Stimulated activated naive B cell treated with anti-CD40 and anti-IgM and Interleukin-4, amounts not matched to agents 10 μg/mL and 1 μg/mL and 100 μg/mL, for 72 hours (primary cell): ENCODE measurements at regions not wholly inside any gene's neighbourhood (a gene's known extent, or its start where the extent isn't known, plus 50 kb on each side); places are given as distances from the start of the nearest gene placed in this dataset.

ENCODE experiments used
- ATAC-seq, 2 donors: fragments of 150-1000 bp; cut with Tn5 transposase; replicated peaks; 2 replicates each; pipeline ENCODE4 v1.10.0; 2021; ENCODE audit warnings: moderate library complexity in 1 of 2
- DNase-seq: peaks from one replicate; pipeline ENCODE4 v3.0.0; 2021
- H3K27ac Mint-ChIP-seq: one replicate; pipeline ENCODE4 v1.8.0; 2022; ENCODE audit warnings: mild to moderate bottlenecking, mixed read lengths
- H3K27me3 Mint-ChIP-seq, 2 donors: one replicate each; pipeline ENCODE4 v1.8.0; 2022; ENCODE audit warnings: mixed read lengths in 2 of 2
- H3K36me3 Mint-ChIP-seq, 2 donors: one replicate each; pipeline ENCODE4 v1.8.0; 2022; ENCODE audit warnings: mixed read lengths in 2 of 2, mild to moderate bottlenecking in 1 of 2
- H3K4me1 Mint-ChIP-seq, 2 donors: one replicate each; pipeline ENCODE4 v1.8.0; 2022; ENCODE audit warnings: mixed read lengths in 2 of 2, mild to moderate bottlenecking in 1 of 2
- H3K4me3 Mint-ChIP-seq, 2 donors: one replicate each; pipeline ENCODE4 v1.8.0; 2022; ENCODE audit warnings: mild to moderate bottlenecking in 2 of 2, mixed read lengths in 2 of 2, moderate library complexity in 1 of 2
- H3K9me3 Mint-ChIP-seq, 2 donors: one replicate each; pipeline ENCODE4 v1.8.0; 2022; ENCODE audit warnings: mixed read lengths in 2 of 2, mild to moderate bottlenecking in 1 of 2

DNA sequence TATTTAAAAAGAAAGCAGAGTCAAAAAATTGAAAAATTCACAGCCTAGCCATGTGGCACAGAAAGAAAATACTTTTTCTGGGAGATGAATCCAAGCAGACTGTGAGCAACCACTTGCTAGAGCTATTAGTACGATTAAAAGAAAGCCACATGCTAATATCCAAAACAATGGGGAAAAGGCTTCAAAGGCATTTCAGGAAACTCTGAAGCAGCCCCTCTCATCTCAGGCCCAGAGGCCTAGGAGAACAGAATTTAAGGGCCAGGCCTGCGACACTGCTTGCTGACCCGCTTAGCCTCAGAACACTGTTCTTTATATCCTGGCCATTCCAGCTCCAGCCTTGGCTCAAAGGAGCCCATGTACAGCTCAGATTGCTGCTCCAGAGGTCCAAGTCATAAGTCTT is 1257.0 kb upstream of the CDH18 start:
- Mint-ChIP-seq H3K4me1 (no peaks in the 10 kb centered on the region), H3K4me3 (no peak overlapping the region), H3K27me3 (no peaks in the 10 kb centered on the region), H3K27ac (no peak overlapping the region), H3K9me3 (peaks cover 0 to 2% of the 10 kb centered on the region in 2 donors), H3K36me3 (no peaks in the 10 kb centered on the region)
- DNase-seq: no peak
- no peak for ATAC-seq

DNA sequence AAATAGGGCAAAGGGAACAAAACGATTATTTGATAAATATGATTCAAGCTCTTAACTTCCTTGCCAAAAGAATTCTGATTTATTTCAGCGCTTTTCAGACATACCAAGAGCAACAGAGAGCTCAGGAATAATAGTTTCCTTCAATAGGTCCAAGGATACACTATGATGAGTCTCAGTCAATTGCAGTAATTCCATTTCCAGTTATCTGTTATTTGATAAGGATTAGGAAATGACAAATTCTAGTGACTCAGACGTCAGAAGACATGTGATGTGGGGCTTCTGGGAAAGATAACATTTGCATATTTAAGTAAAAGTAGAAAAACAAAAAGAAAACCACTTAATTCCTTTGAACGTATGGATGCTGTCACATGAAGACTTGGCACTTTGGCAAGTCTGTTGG is 1250.8 kb upstream of the CDH18 start:
- H3K27me3 Mint-ChIP-seq: no peaks in the 10 kb centered on the region
- DNase-seq: no peak
- no peak overlapping the region for H3K4me3 Mint-ChIP-seq
- no peak overlapping the region for H3K27ac Mint-ChIP-seq
- ATAC-seq: no peak
- H3K9me3 Mint-ChIP-seq: peaks cover 0 to 2% of the 10 kb centered on the region in 2 donors
- H3K36me3 Mint-ChIP-seq: no peaks in the 10 kb centered on the region
- H3K4me1 Mint-ChIP-seq: no peaks in the 10 kb centered on the region

GRCh38 chr5:21237461-21237860 is 1249.5 kb upstream of the CDH18 start:
- ATAC-seq: no peak
- no peaks in the 10 kb centered on the region for H3K4me1 Mint-ChIP-seq
- DNase-seq: no peak

GRCh38 chr5:21236971-21237427 is 1249.0 kb upstream of the CDH18 start:
- no peak for DNase-seq
- no peaks in the 10 kb centered on the region for H3K27me3 Mint-ChIP-seq
- peaks cover 0 to 2% of the 10 kb centered on the region in 2 donors for H3K9me3 Mint-ChIP-seq
- no peak overlapping the region for H3K27ac Mint-ChIP-seq
- H3K4me3 Mint-ChIP-seq: no peak overlapping the region
- no peaks in the 10 kb centered on the region for H3K36me3 Mint-ChIP-seq
- H3K4me1 Mint-ChIP-seq: no peaks in the 10 kb centered on the region
- ATAC-seq: no peak

More at GRCh38 chr5:21237461-21237860, 1249.5 kb upstream of the CDH18 start:
- Mint-ChIP-seq H3K27me3 (no peaks in the 10 kb centered on the region), H3K9me3 (peaks cover 0 to 3% of the 10 kb centered on the region in 2 donors), H3K27ac (no peak overlapping the region), H3K4me3 (no peak overlapping the region), H3K36me3 (no peaks in the 10 kb centered on the region)

GRCh38 chr5:21236104-21236503 is 1248.1 kb upstream of the CDH18 start:
- Mint-ChIP-seq H3K4me1 (no peaks in the 10 kb centered on the region), H3K27me3 (no peaks in the 10 kb centered on the region), H3K27ac (no peak overlapping the region), H3K9me3 (peaks cover 0 to 1% of the 10 kb centered on the region in 2 donors), H3K4me3 (no peak overlapping the region), H3K36me3 (no peaks in the 10 kb centered on the region)
- ATAC-seq (no peak), DNase-seq (no peak)

DNA sequence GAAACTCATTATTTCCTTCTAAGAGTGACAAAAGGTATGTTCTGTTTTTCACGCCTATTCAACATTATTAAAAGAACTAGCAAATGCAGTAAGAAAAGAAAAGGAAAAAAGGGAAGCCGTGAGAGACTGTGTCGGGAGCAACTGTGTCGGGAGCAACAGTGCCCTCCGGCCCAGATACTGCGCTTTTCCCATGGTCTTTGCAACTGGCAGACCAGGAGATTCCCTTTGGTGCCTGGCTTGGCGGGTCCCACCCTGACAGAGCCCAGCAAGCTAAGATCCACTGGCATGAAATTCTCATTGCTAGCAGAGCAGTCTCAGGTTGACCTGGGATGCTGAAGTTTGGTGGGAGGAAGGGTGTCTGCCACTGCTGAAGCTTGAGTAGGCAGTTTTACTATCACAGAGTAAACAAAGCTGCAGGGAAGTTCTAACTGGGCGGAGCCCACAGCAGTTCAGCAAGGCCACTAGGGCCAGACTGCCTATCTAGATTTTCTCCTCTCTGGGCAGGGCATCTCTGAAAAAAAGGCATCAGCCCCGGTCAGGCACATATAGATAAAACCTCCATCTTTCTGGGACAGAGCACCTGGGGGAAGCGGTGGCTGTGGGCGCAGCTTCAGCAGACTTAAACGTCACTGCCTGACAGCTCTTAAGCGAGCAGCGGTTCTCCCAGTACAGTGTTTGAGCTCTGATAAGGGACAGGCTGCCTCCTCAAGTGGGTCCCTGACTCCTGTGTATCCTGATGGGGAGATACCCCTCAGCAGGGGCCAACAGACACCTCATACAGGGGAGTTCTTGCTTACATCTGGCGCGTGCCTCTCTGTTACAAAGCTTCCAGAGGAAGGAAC is 1237.4 kb upstream of the CDH18 start:
- peaks cover 3 to 5% of the 10 kb centered on the region in 2 donors for H3K9me3 Mint-ChIP-seq
- no peaks in the 10 kb centered on the region for H3K4me1 Mint-ChIP-seq
- H3K27me3 Mint-ChIP-seq: no peaks in the 10 kb centered on the region
- ATAC-seq (no peak), DNase-seq (no peak)
- no peaks in the 10 kb centered on the region for H3K36me3 Mint-ChIP-seq
- no peak overlapping the region for H3K4me3 Mint-ChIP-seq
- no peak overlapping the region for H3K27ac Mint-ChIP-seq

DNA sequence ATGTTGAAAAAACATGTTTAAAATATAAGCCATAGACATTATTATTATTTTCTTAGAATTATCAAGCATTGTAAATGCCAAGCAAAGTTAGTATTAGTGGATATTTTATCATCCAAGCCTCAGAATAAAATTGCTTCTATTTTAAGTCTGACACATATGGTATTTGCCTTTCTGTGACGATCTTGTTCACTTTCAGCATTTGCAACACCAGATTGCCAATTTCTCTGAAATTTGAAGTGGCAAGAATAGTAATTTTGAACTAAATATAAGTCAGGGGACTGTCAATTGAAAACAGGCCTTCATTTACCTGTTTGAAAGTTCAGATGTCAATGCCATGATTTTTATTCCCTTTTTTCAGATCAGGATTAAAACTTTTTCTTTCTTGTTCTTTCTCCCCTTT is 1233.6 kb upstream of the CDH18 start:
- DNase-seq (no peak), ATAC-seq (no peak)
- H3K27ac Mint-ChIP-seq: no peak overlapping the region
- H3K4me3 Mint-ChIP-seq: no peak overlapping the region
- H3K4me1 Mint-ChIP-seq: no peaks in the 10 kb centered on the region
- no peaks in the 10 kb centered on the region for H3K36me3 Mint-ChIP-seq
- no peaks in the 10 kb centered on the region for H3K27me3 Mint-ChIP-seq
- peaks cover 3 to 5% of the 10 kb centered on the region in 2 donors for H3K9me3 Mint-ChIP-seq

GRCh38 chr5:21219966-21220365 is 1232.0 kb upstream of the CDH18 start:
- Mint-ChIP-seq H3K9me3 (peaks cover 3% of the 10 kb centered on the region in 2 donors), H3K27ac (no peak overlapping the region), H3K4me1 (no peaks in the 10 kb centered on the region), H3K36me3 (no peaks in the 10 kb centered on the region), H3K27me3 (no peaks in the 10 kb centered on the region), H3K4me3 (no peak overlapping the region)
- ATAC-seq (no peak), DNase-seq (no peak)

DNA sequence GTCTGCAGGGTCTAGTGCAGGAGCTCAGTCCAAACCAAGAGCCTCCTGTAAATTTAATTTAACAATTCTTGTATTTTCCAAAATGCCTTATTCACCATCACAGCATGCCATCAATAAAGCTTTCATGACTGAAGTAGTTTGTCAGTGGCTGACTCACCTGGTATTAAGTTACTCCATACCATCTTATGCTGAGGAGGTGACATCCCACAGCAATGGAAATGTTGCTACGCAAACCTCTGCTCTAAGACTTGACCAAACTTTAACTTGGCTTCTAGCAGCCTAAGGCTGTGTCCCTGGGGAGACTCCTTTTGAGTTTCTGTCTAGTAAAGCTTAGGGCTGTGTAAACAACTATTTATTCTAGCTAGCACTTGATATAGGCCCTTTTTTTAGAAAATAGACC is 1231.3 kb upstream of the CDH18 start:
- Mint-ChIP-seq H3K4me3 (no peak overlapping the region), H3K9me3 (peaks cover 3% of the 10 kb centered on the region in 2 donors), H3K27me3 (no peaks in the 10 kb centered on the region), H3K27ac (no peak overlapping the region), H3K36me3 (no peaks in the 10 kb centered on the region), H3K4me1 (no peaks in the 10 kb centered on the region)
- ATAC-seq (no peak), DNase-seq (no peak)

DNA sequence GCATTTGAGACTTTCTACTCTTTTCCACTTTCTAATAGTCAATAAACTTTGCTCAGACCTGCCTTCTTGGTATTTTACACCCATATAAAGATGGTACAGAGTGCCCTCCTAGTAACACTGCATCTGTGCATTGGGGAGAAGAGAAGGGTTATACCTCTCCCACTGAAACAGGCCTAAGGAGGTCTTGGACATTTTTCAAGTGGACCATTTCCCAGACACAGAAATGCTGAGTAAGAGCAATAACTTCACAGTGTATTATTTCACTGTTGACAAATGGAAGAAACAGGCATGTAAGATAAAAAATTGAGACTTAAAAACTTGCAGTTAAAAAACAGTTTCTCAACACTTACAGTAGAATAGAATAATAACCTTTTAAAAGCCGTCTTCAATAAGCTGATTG is 1224.0 kb upstream of the CDH18 start:
- H3K27me3 Mint-ChIP-seq: no peaks in the 10 kb centered on the region
- no peak for DNase-seq
- H3K4me3 Mint-ChIP-seq: no peak overlapping the region
- no peaks in the 10 kb centered on the region for H3K9me3 Mint-ChIP-seq
- H3K27ac Mint-ChIP-seq: no peak overlapping the region
- H3K4me1 Mint-ChIP-seq: no peaks in the 10 kb centered on the region
- no peaks in the 10 kb centered on the region for H3K36me3 Mint-ChIP-seq
- ATAC-seq: no peak

GRCh38 chr5:21209409-21209808 is 1221.4 kb upstream of the CDH18 start:
- H3K36me3 Mint-ChIP-seq: no peaks in the 10 kb centered on the region
- H3K4me1 Mint-ChIP-seq: no peaks in the 10 kb centered on the region
- no peak for ATAC-seq
- no peak for DNase-seq
- no peak overlapping the region for H3K4me3 Mint-ChIP-seq
- H3K9me3 Mint-ChIP-seq: no peaks in the 10 kb centered on the region
- no peaks in the 10 kb centered on the region for H3K27me3 Mint-ChIP-seq
- no peak overlapping the region for H3K27ac Mint-ChIP-seq

DNA sequence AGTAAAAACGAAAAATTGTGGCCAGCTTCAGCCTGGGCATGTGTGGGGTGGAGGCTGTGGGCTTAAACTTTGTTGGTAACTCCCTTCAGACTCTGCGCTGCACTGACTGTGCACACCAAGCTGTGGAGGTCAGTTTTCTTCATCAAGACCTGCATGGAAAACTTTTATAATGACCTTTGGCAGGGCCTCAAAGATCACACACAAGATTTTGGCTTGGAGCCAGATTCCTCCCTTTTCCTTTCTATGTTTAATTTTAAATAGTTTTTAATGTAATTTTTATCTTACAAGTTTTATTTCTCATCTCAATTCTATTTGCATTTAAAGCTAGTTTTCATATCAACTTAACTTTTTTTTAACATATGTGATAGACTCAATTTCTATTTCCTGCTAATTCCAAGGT is 1211.1 kb upstream of the CDH18 start:
- Mint-ChIP-seq H3K36me3 (no peaks in the 10 kb centered on the region), H3K27ac (no peak overlapping the region), H3K27me3 (no peaks in the 10 kb centered on the region), H3K4me1 (no peaks in the 10 kb centered on the region), H3K9me3 (peaks cover 0 to 3% of the 10 kb centered on the region in 2 donors), H3K4me3 (no peak overlapping the region)
- ATAC-seq (no peak), DNase-seq (no peak)

DNA sequence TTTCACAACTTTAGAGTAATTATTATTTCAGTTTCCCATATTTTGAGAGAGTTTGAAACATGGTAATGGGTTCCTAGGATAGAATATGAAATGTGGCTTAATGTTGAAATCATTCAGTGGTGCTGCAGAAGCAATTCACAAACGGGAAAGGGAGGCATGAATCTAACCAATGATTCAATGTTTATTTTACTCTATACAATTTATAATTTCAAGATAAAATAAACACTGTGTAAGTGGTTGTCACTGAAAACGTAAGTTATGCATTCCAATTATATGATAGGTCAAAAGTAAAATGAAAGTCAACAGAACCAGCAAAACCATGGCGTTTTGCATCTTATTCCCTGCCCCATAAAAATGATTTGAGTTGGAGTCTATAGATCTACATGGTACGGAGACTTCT is 1207.1 kb upstream of the CDH18 start:
- DNase-seq: no peak
- Mint-ChIP-seq H3K27ac (no peak overlapping the region), H3K4me3 (no peak overlapping the region), H3K27me3 (no peaks in the 10 kb centered on the region), H3K36me3 (no peaks in the 10 kb centered on the region), H3K9me3 (peaks cover 0 to 3% of the 10 kb centered on the region in 2 donors), H3K4me1 (no peaks in the 10 kb centered on the region)
- no peak for ATAC-seq

GRCh38 chr5:21185536-21185935 is 1197.5 kb upstream of the CDH18 start:
- DNase-seq: no peak
- no peaks in the 10 kb centered on the region for H3K36me3 Mint-ChIP-seq

DNA sequence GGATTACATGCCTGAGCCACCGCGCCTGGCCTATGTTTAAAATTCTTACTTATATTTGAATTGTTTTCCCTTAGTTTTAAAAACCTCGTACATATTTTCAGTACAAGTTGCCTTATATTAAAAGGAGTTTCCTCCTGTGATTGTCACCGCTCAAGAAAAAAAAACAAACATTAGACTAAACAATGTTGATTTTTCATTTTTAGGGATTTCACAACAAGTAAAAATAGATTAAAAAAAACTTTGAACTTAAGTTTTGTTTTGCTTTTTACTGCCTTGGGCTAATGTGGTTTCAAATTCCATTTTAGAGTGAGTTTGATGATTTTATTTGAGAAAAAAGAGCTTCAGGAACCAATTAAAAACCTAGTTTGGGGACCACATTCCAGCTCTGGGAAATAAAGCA is 1196.6 kb upstream of the CDH18 start:
- ATAC-seq (no peak), DNase-seq (no peak)
- no peaks in the 10 kb centered on the region for H3K36me3 Mint-ChIP-seq
- no peaks in the 10 kb centered on the region for H3K27me3 Mint-ChIP-seq
- H3K4me1 Mint-ChIP-seq: no peaks in the 10 kb centered on the region
- no peak overlapping the region for H3K4me3 Mint-ChIP-seq
- no peak overlapping the region for H3K27ac Mint-ChIP-seq
- H3K9me3 Mint-ChIP-seq: peaks cover 4% of the 10 kb centered on the region in 2 donors

More at GRCh38 chr5:21185536-21185935, 1197.5 kb upstream of the CDH18 start:
- no peak overlapping the region for H3K27ac Mint-ChIP-seq
- ATAC-seq: no peak
- H3K27me3 Mint-ChIP-seq: no peaks in the 10 kb centered on the region
- no peaks in the 10 kb centered on the region for H3K4me1 Mint-ChIP-seq
- H3K9me3 Mint-ChIP-seq: peaks cover 4% of the 10 kb centered on the region in 2 donors
- H3K4me3 Mint-ChIP-seq: no peak overlapping the region
